ENCODE measurements at regions not wholly inside any gene's neighbourhood (a gene's known extent, or its start where the extent isn't known, plus 50 kb on each side); places are given as distances from the start of the nearest gene placed in this dataset.

- H3K27ac ChIP-seq (ENCODE audit: low read depth, low read length, poor library complexity, severe bottlenecking) = no peak overlapping the region
- TF ChIP-seq EZH2 (IDR thresholded peaks at IDR 0.05; ENCODE audit: borderline replicate concordance, low read depth, low read length, poor library complexity, severe bottlenecking) (no peak), CTCF (conservative IDR thresholded peaks at IDR 0.05; ENCODE audit: low read depth, low read length) (no peak)
- H3K4me1 ChIP-seq (ENCODE audit: insufficient read depth, low read length, poor library complexity, severe bottlenecking) = peaks cover 5% of the 10 kb centered on the region
- intact Hi-C loops (cut with micrococcal nuclease; ENCODE audit: unreplicated experiment) = no loop called here
- BruUV-seq (replicated peaks) = no TSS peak
- H3K27me3 ChIP-seq (replicated peaks; ENCODE audit: insufficient read depth, low read depth, low read length, poor library complexity) = no peaks in the 10 kb centered on the region
- POLR2A ChIA-PET (ENCODE audit: low non-redundant PET) = no interaction called here
- DNase-seq (ENCODE audit: low spot score) = no peak
- no peak overlapping the region for H3K4me3 ChIP-seq (ENCODE audit: low read depth, low read length, poor library complexity, severe bottlenecking)
- H3K9me3 ChIP-seq (ENCODE audit: low read depth, low read length, poor library complexity, severe bottlenecking) = no peaks in the 10 kb centered on the region
- CTCF ChIA-PET = no interaction called here
- H3K36me3 ChIP-seq (ENCODE audit: insufficient read depth, low read length, poor library complexity, severe bottlenecking) = no peaks in the 10 kb centered on the region
Observed at GRCh38 chr6:56790414-56790813, 147.7 kb upstream of the DST start.

- no peaks in the 10 kb centered on the region for H3K36me3 ChIP-seq (ENCODE audit: insufficient read depth, low read length, poor library complexity, severe bottlenecking)
- no peak overlapping the region for H3K4me3 ChIP-seq (ENCODE audit: low read depth, low read length, poor library complexity, severe bottlenecking)
- DNase-seq (ENCODE audit: low spot score) = no peak
- CTCF ChIA-PET = no interaction called here
- no peak overlapping the region for H3K27ac ChIP-seq (ENCODE audit: low read depth, low read length, poor library complexity, severe bottlenecking)
- H3K27me3 ChIP-seq (replicated peaks; ENCODE audit: insufficient read depth, low read depth, low read length, poor library complexity) = no peaks in the 10 kb centered on the region
- intact Hi-C loops (cut with micrococcal nuclease; ENCODE audit: unreplicated experiment) = no loop called here
- POLR2A ChIA-PET (ENCODE audit: low non-redundant PET) = no interaction called here
- H3K9me3 ChIP-seq (ENCODE audit: low read depth, low read length, poor library complexity, severe bottlenecking) = no peaks in the 10 kb centered on the region
- H3K4me1 ChIP-seq (ENCODE audit: insufficient read depth, low read length, poor library complexity, severe bottlenecking) = peaks cover under 1% of the 10 kb centered on the region
- TF ChIP-seq CTCF (conservative IDR thresholded peaks at IDR 0.05; ENCODE audit: low read depth, low read length) = no peak
- no peak for TF ChIP-seq EZH2 (IDR thresholded peaks at IDR 0.05; ENCODE audit: borderline replicate concordance, low read depth, low read length, poor library complexity, severe bottlenecking)
- BruUV-seq (replicated peaks) = no TSS peak
Observed at GRCh38 chr6:56789879-56790278, 147.2 kb upstream of the DST start.

GRCh38 chr6:56789342-56789741 is 146.7 kb upstream of the DST start:
- Histone ChIP-seq H3K4me1 (ENCODE audit: insufficient read depth, low read length, poor library complexity, severe bottlenecking) (no peaks in the 10 kb centered on the region), H3K4me3 (ENCODE audit: low read depth, low read length, poor library complexity, severe bottlenecking) (no peak overlapping the region), H3K9me3 (ENCODE audit: low read depth, low read length, poor library complexity, severe bottlenecking) (no peaks in the 10 kb centered on the region), H3K36me3 (ENCODE audit: insufficient read depth, low read length, poor library complexity, severe bottlenecking) (no peaks in the 10 kb centered on the region), H3K27ac (ENCODE audit: low read depth, low read length, poor library complexity, severe bottlenecking) (no peak overlapping the region), H3K27me3 (replicated peaks; ENCODE audit: insufficient read depth, low read depth, low read length, poor library complexity) (no peaks in the 10 kb centered on the region)
- no peak for TF ChIP-seq EZH2 (IDR thresholded peaks at IDR 0.05; ENCODE audit: borderline replicate concordance, low read depth, low read length, poor library complexity, severe bottlenecking)
- no peak for TF ChIP-seq CTCF (conservative IDR thresholded peaks at IDR 0.05; ENCODE audit: low read depth, low read length)
- intact Hi-C loops (cut with micrococcal nuclease; ENCODE audit: unreplicated experiment) = no loop called here
- ChIA-PET CTCF (no interaction called here), POLR2A (ENCODE audit: low non-redundant PET) (no interaction called here)
- BruUV-seq (replicated peaks) = no TSS peak
- DNase-seq (ENCODE audit: low spot score) = no peak
